Brain microvascular endothelial cell (primary cell): ENCODE measurements at regions not wholly inside any gene's neighbourhood (a gene's known extent, or its start where the extent isn't known, plus 50 kb on each side); places are given as distances from the start of the nearest gene placed in this dataset.

Experiments used
- DNase-seq: peaks from one replicate; pipeline ENCODE4 v3.0.0-alpha.2; 2020
- H3K27ac ChIP-seq: fragments of 250-450 bp; sonication (Bioruptor Pico); 2 replicates; pipeline ENCODE4 v1.5.1; 2020; ENCODE audit warnings: mild to moderate bottlenecking, moderate library complexity
- H3K27me3 ChIP-seq: fragments of 250-450 bp; sonication (Bioruptor Pico); replicated peaks from 2 replicates; pipeline ENCODE4 v1.5.1; 2020; ENCODE audit warnings: mild to moderate bottlenecking
- H3K36me3 ChIP-seq: fragments of 250-450 bp; sonication (Bioruptor Pico); replicated peaks from 2 replicates; pipeline ENCODE4 v1.5.1; 2020; ENCODE audit warnings: mild to moderate bottlenecking
- H3K4me3 ChIP-seq: 2 replicates; pipeline ENCODE4 v1.5.1; 2011; ENCODE audit warnings: low read depth, mild to moderate bottlenecking, control low read depth, low read length, moderate library complexity
- CTCF ChIP-seq: IDR thresholded peaks from 2 replicates; pipeline ENCODE4 v1.5.1; 2011; ENCODE audit warnings: low read depth, mild to moderate bottlenecking, moderate library complexity, low read length, control low read depth, inconsistent platforms; ENCODE audit errors: missing control alignments
- in situ Hi-C: cut with HindIII; loops from 2 replicates; pipeline ENCODE4 v1.10.0; 2017; ENCODE audit warnings: low sequenced_read_pairs, low pct_ligation_motif_present

- H3K4me3 ChIP-seq, result no peak overlapping the region
- no peak for TF ChIP-seq CTCF
- H3K27me3 ChIP-seq, result no peaks in the 10 kb centered on the region
- H3K27ac ChIP-seq, result no peak overlapping the region
- in situ Hi-C loops, result no loop called here
- DNase-seq, result no peak
- no peaks in the 10 kb centered on the region for H3K36me3 ChIP-seq
These were observed 208.1 kb upstream of the THSD7B start for GRCh38 chr2:136557203-136557602.

- Histone ChIP-seq H3K27ac (no peak overlapping the region), H3K36me3 (no peaks in the 10 kb centered on the region), H3K4me3 (no peak overlapping the region), H3K27me3 (no peaks in the 10 kb centered on the region)
- TF ChIP-seq CTCF, result no peak
- no peak for DNase-seq
- in situ Hi-C loops, result no loop called here
These were observed 215.2 kb upstream of the THSD7B start for GRCh38 chr2:136550181-136550580.

- in situ Hi-C loops, result no loop called here
- DNase-seq, result no peak
- no peaks in the 10 kb centered on the region for H3K36me3 ChIP-seq
- H3K27me3 ChIP-seq, result no peaks in the 10 kb centered on the region
- H3K27ac ChIP-seq, result no peak overlapping the region
- H3K4me3 ChIP-seq, result no peak overlapping the region
- TF ChIP-seq CTCF, result no peak
These were observed 226.0 kb upstream of the THSD7B start for GRCh38 chr2:136539355-136539754.

- no peak for TF ChIP-seq CTCF
- Histone ChIP-seq H3K27me3 (no peaks in the 10 kb centered on the region), H3K4me3 (no peak overlapping the region), H3K27ac (no peak overlapping the region), H3K36me3 (no peaks in the 10 kb centered on the region)
- no peak for DNase-seq
- in situ Hi-C loops, result no loop called here
These were observed 226.9 kb upstream of the THSD7B start for GRCh38 chr2:136538489-136538888.

- H3K27ac ChIP-seq, result no peak overlapping the region
- no peak for TF ChIP-seq CTCF
- in situ Hi-C loops, result no loop called here
- DNase-seq, result no peak
- no peaks in the 10 kb centered on the region for H3K36me3 ChIP-seq
- H3K4me3 ChIP-seq, result no peak overlapping the region
- H3K27me3 ChIP-seq, result no peaks in the 10 kb centered on the region
These were observed 230.5 kb upstream of the THSD7B start for GRCh38 chr2:136534811-136535210.

- Histone ChIP-seq H3K36me3 (no peaks in the 10 kb centered on the region), H3K27ac (no peak overlapping the region)
These were observed 233.2 kb upstream of the THSD7B start for GRCh38 chr2:136532171-136532570.

More at GRCh38 chr2:136532171-136532570, 233.2 kb upstream of the THSD7B start:
- Histone ChIP-seq H3K27me3 (no peaks in the 10 kb centered on the region), H3K4me3 (no peak overlapping the region)
- in situ Hi-C loops, result no loop called here
- TF ChIP-seq CTCF, result no peak
- no peak for DNase-seq
